GM13977 (cell line): ENCODE measurements at regions not wholly inside any gene's neighbourhood (a gene's known extent, or its start where the extent isn't known, plus 50 kb on each side); places are given as distances from the start of the nearest gene placed in this dataset.

ENCODE experiments used
- DNase-seq: peaks from one replicate; pipeline ENCODE4 v3.0.0; 2012; ENCODE audit warnings: low spot score
- in situ Hi-C: fragments of 300-500 bp; cut with MboI; formaldehyde crosslinking; loops from one replicate; pipeline ENCODE4 v1.12.0; 2022; ENCODE audit warnings: low sequenced_read_pairs, low pct_unique_long_range_greater_than_20kb, mixed read lengths, inconsistent platforms; ENCODE audit not compliant: unreplicated experiment
- TF ChIP-seq, protein P1 (sequence below): IDR thresholded peaks from 2 replicates; pipeline ENCODE4 v1.5.1; 2012; ENCODE audit warnings: mild to moderate bottlenecking, control low read depth; ENCODE audit not compliant: insufficient read depth; ENCODE audit errors: extremely low read depth, missing control alignments

DNA sequence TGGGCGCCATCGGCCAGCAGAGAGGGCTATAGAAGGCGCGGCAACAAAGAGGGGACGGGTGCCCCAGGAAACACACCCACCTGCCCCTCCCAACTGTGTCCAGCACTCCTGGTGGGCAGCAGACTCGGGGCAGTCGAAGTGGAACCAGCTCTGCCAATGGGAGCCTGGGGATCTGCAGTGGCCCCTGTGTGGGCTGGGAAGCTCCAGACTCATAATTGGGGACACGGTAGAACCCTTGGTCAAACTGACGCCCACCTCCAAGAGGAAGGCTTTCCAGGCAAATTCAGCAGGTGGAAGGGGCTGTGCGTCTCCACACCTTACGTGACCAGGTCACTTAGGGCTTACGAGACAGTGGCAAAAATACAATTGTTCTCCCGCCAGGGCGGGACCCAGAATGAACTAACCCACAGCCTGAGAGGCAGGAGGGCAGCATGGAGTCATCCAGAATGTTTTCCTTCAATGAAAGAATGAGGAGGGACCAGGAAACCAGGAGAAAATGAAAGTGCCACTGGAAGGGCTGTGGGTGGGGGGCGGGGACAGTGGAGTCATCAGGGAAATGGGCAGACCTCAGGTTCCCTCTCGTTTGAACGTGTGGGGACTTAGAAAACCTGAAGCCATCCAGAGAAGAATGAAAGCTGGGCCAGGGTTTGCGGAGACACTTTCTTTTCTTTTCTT, 53.2 kb upstream of the SHANK2 start:
- in situ Hi-C loops: no loop called here
- DNase-seq: no peak
- TF ChIP-seq, protein P1, sequence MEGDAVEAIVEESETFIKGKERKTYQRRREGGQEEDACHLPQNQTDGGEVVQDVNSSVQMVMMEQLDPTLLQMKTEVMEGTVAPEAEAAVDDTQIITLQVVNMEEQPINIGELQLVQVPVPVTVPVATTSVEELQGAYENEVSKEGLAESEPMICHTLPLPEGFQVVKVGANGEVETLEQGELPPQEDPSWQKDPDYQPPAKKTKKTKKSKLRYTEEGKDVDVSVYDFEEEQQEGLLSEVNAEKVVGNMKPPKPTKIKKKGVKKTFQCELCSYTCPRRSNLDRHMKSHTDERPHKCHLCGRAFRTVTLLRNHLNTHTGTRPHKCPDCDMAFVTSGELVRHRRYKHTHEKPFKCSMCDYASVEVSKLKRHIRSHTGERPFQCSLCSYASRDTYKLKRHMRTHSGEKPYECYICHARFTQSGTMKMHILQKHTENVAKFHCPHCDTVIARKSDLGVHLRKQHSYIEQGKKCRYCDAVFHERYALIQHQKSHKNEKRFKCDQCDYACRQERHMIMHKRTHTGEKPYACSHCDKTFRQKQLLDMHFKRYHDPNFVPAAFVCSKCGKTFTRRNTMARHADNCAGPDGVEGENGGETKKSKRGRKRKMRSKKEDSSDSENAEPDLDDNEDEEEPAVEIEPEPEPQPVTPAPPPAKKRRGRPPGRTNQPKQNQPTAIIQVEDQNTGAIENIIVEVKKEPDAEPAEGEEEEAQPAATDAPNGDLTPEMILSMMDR: no peak

DNA sequence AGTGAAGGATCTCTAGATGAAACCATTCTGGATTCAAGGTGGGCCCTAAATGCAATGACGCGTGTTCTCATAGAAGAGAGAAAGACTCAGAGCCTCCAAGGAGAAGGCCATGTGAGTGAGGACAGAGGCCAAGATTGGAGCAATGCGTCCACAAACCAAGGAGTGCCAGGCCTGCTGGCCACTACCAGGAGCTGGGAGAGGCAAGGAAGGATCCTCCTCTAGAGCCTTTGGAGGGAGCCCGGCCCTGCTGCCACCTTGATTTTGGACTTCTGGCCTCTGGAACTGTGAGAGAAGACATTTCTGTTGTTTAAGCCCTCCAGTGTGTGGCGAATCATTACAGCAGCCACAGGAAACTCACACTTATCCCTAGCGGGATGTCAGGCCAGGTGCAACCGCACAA, 52.7 kb upstream of the SHANK2 start:
- in situ Hi-C loops: no loop called here
- TF ChIP-seq, protein P1: no peak

GRCh38 chr11:71304491-71304890, 52.1 kb upstream of the SHANK2 start:
- TF ChIP-seq, protein P1: no peak
- in situ Hi-C loops: no loop called here
- DNase-seq: no peak

More for the DNA sequence above, 52.7 kb upstream of the SHANK2 start:
- no peak for DNase-seq

- no peak for DNase-seq
- in situ Hi-C loops: no loop called here
- TF ChIP-seq, protein P1: no peak
Observed at GRCh38 chr11:71304045-71304444, 51.7 kb upstream of the SHANK2 start.

GRCh38 chr11:71302911-71303310, 50.5 kb upstream of the SHANK2 start:
- TF ChIP-seq, protein P1: no peak
- in situ Hi-C loops: no loop called here
- DNase-seq: no peak

DNA sequence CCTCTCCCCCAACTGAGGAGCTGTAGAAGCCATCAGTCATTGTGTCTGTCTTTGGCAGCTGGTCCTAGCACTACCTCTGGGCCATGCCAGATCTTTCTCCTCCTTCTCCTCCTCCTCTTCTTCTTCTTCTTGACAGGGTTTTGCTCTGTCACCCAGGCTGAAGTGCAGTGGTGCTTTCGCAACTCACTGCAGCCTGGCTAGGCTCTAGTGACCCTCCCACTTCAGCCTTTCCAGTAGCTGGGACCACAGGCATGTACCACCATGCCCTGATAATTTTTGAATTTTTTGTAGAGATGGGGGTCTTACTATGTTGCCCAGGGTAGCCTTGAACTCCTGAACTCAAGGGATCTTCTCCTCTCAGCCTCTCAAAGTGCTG, 50.1 kb upstream of the SHANK2 start:
- no peak for DNase-seq
- in situ Hi-C loops: no loop called here
- TF ChIP-seq, protein P1: no peak
